Medulla oblongata (tissue), 1 donor: ENCODE measurements at regions not wholly inside any gene's neighbourhood (a gene's known extent, or its start where the extent isn't known, plus 50 kb on each side); places are given as distances from the start of the nearest gene placed in this dataset.
"Not testable (repeated sequence)": the region's sequence is repeated elsewhere in the genome, so short reads cannot be mapped to it uniquely, and the experiment has no call there.

Experiments
- DNase-seq: peaks from one replicate; pipeline ENCODE4 v3.0.0-alpha.2; 2015; ENCODE audit errors: extremely low spot score

DNA sequence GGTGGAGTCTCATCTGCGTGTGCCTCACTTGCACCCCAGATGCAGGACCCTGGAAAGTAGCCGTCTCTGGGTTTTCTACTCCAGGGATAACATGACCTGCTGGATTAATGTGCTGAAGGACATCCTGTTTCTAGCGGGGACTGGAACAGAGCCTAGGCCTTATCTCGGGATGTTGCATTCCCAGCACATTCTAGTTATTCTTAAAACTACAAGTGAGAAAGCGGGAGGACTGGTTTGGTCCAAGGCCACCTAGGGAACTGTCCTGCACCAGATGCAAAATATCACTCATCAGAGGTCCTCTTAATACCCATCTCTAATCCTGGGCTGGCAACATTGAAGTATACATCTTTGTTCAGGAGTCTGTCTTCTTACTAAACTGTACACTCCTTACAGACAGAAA is 179.9 kb downstream of the ZC3H11B start:
- DNase-seq: no peak

GRCh38 chr1:219432191-219432606 is 180.7 kb downstream of the ZC3H11B start:
- DNase-seq: no peak

- no peak for DNase-seq
Observed at GRCh38 chr1:219430419-219430818, 182.5 kb downstream of the ZC3H11B start.

GRCh38 chr1:219428651-219429050 is 184.3 kb downstream of the ZC3H11B start:
- DNase-seq: no peak

- DNase-seq: no peak
Observed at GRCh38 chr1:219427989-219428388, 184.9 kb downstream of the ZC3H11B start.

- DNase-seq: no peak
Observed at GRCh38 chr1:219427403-219427802, 185.5 kb downstream of the ZC3H11B start.

- DNase-seq: no peak
Observed at GRCh38 chr1:219422811-219423598, 189.9 kb downstream of the ZC3H11B start.

- DNase-seq: no peak
Observed at GRCh38 chr1:219420913-219421312, 192.0 kb downstream of the ZC3H11B start.

GRCh38 chr1:219419860-219420259 is 193.0 kb downstream of the ZC3H11B start:
- no peak for DNase-seq

DNA sequence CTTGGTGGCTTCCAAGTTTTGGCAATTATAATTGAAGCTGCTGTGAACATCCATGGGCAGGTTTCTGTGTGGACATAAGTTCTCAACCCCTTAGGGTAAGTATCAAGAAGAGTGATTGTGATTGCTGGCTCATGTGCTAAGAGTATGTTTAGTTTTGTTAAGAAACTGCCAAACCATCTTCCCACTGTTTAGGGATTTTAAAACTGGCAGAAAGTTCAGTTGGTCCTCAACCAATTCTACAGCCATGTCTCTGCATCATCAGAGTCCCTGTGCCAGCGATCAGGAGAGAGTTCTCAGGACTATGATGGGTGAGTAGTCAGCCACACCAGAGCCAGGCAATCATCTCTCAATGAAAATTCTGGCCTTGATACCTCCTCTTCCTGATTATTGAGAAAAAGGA is 193.8 kb downstream of the ZC3H11B start:
- DNase-seq: no peak

GRCh38 chr1:219417610-219418009 is 195.3 kb downstream of the ZC3H11B start:
- DNase-seq: peak; percentile 39

- DNase-seq: peak; percentile 62
Observed at GRCh38 chr1:219416598-219417238, 196.2 kb downstream of the ZC3H11B start.

GRCh38 chr1:219415915-219416314 is 197.0 kb downstream of the ZC3H11B start:
- no peak for DNase-seq

DNA sequence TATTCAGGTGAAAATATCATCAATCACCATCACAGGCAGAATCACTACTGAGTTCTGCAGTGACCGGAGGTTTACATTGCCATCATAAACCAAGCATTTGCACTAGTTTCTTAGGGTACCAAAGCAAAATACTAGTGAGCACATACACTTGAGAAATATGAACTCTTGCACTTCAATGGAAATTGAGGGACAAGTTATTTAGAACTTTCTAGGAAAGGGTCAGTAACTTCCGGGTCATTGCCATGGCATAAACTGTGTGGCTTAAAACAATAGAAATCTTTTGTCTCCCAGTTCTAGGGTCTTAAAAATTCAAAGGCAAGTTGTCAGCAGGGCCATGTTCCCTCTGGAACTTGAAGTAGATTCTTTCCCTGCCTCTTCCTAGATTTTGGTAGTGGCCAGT is 197.5 kb downstream of the ZC3H11B start:
- DNase-seq: no peak

- no peak for DNase-seq
Observed at GRCh38 chr1:219414250-219414649, 198.7 kb downstream of the ZC3H11B start.

- no peak for DNase-seq
Observed at GRCh38 chr1:219413536-219413935, 199.4 kb downstream of the ZC3H11B start.

DNA sequence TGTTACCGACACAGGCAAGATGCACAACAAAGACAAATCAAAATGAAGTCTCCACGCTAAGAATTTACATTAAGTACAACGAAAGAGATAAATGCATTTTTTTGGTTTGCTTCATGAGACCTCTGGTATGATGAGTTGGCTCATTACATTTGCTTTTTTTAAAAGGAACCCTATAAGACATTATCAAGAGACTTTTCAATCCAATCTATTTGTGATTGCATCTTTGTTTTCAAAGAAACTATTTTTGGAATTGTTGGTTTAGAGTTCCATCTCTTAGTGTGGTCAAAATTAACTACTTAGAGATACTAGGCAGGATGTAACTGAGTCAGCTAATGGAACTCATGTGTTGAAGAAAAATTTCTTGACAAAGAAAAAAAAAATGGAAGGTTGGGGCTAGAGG is 200.1 kb downstream of the ZC3H11B start:
- no peak for DNase-seq

DNA sequence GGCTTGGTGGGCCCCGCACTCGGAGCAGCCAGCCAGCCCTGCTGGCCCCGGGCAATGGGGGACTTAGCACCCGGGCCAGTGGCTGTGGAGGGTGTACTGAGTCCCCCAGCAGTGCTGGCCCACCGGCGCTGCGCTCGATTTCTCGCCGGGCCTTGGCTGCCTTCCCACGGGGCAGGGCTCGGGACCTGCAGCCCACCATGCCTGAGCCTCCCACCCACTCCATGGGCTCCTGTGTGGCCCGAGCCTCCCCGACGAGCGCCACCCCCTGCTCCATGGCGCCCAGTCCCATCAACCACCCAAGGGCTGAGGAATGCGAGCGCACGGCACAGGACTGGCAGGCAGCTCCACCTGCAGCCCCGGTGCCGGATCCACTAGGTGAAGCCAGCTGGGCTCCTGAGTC is 202.2 kb downstream of the ZC3H11B start:
- DNase-seq: not testable (repeated sequence)

DNA sequence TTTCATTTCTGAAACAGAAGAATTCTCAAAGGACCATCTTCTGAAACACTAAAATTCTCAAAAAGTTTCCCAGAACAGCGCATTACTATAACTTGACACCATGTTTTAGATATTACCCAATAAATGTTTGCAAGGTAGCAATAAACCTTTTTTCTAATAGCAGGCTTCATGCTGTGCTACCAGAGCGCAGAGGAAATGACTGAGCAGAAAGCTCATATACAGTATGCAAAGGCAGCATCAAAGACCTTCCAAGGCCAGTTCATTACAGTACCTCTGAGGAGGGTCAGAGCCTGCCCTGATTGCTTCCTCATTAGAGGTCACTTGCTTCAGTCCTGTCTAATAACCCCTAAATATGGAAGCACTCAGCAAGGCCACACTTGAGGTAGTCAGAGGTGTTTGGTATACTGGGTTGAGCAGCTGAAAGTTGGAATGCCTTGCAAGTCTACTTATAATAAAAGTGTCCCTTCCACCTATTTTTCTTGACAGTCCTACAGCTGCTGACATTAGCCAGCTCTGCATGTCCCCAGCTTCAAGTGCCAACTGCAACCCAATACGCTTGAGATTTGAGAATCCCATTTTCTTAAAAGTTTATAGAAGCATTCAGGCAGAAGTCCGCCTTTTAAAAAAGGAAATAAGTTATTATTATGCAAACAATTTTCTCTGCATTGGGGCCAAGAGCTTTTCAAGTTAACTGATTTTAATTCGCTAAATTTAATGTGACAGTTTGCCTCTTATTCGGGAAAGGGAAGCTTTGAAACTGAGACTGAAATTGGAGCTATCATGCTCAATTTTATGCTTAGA is 207.2 kb downstream of the ZC3H11B start:
- DNase-seq: no peak

DNA sequence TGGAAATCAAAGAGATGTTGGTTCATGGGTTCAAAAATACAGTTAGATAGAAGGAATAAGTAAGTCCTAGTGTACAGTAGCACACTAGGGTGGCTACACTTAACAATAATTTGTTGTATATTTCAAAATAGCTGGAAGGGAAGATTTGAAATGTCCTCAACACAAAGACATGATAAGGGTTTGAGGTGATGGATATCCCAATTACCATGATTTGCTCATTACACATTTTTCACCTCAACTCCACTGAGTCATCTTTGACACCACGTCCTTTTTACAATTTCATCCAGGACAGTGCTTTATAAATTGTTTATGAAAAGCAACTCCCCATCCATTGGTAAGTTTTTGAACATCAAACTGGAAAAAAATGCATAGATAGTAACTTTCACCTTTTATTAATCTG is 208.3 kb downstream of the ZC3H11B start:
- no peak for DNase-seq

- DNase-seq: no peak
Observed at GRCh38 chr1:219402925-219403324, 210.0 kb downstream of the ZC3H11B start.
